Astrocyte of the cerebellum (primary cell): ENCODE measurements at regions not wholly inside any gene's neighbourhood (a gene's known extent, or its start where the extent isn't known, plus 50 kb on each side); places are given as distances from the start of the nearest gene placed in this dataset.
A peak's percentile ranks its signal among the peaks of the same experiment; 100 is the strongest.

Experiments used
- DNase-seq: peaks from one replicate; pipeline ENCODE4 v3.0.0-alpha.2; 2011; ENCODE audit warnings: low read depth
- H3K4me3 ChIP-seq: 2 replicates; pipeline ENCODE4 v1.5.1; 2011; ENCODE audit warnings: mild to moderate bottlenecking, low read depth, low read length, moderate library complexity
- CTCF ChIP-seq: IDR thresholded peaks from 2 replicates; pipeline ENCODE4 v1.5.1; 2012; ENCODE audit warnings: low read length, low read depth, moderate library complexity, mild to moderate bottlenecking; ENCODE audit errors: missing control alignments
- in situ Hi-C: cut with HindIII; loops from 2 replicates; pipeline ENCODE4 v1.10.0; 2017; ENCODE audit warnings: low sequenced_read_pairs

DNA sequence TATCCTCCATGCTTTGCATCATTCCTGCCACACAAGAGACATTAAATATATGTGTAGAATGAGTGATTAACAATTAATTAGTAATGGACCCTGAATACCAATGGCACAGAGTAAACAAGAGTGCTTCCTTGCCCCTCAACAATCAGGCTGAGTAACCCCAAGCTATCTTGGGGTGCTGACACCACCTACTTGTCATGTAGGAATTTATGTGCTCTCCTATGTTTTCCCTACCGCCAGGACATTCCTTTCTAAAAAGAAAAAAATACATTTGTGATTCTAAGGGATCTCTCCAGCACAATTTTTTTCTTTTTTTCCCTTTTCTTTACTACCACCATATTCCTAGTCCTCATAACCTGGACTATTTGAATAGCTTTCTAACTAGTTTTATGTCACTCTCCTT, 449.1 kb downstream of the MFSD1 start:
- in situ Hi-C loops: loop anchor here (25.0 kb wide), 1 partner anchor 336 kb away; no protein-coding TSS in a partner anchor
- no peak overlapping the region for H3K4me3 ChIP-seq
- no peak for TF ChIP-seq CTCF
- no peak for DNase-seq

GRCh38 chr3:159252274-159252673, 450.4 kb downstream of the MFSD1 start:
- in situ Hi-C loops: loop anchor here (25.0 kb wide), 1 partner anchor 335 kb away; no protein-coding TSS in a partner anchor
- no peak for DNase-seq

DNA sequence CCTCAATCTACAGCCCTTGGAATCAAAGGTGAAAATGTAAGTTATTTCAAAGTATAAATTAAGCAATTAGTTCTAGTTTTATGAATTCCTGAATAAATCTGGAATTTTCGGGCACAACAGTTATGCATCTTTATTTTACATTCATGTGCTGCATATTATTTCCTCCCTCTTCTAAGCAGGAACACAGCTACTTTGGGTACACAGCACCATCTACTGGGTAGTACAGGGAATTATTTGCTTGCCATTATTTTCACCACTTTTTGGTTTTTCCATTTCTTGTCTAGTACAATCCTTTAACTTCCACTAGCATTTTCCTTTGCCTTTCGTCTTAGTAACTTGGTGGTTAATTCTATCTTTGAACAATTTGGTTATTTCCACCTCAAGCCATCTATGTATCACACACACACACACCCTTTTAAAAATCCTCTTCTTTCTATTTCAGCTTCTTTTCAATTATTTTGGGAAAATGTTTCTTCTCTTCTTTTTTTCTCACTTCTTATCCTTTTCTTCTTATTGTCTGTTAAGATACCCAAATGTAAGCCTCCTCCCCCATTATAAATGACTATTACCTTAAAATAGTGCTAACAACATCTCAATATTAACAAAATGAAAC, 451.0 kb downstream of the MFSD1 start:
- DNase-seq: peak; percentile 50
- in situ Hi-C loops: loop anchor here (25.0 kb wide), 1 partner anchor 334 kb away; no protein-coding TSS in a partner anchor
- no peak overlapping the region for H3K4me3 ChIP-seq
- TF ChIP-seq CTCF: peak; percentile 58

More at GRCh38 chr3:159252274-159252673, 450.4 kb downstream of the MFSD1 start:
- no peak overlapping the region for H3K4me3 ChIP-seq
- TF ChIP-seq CTCF: no peak

DNA sequence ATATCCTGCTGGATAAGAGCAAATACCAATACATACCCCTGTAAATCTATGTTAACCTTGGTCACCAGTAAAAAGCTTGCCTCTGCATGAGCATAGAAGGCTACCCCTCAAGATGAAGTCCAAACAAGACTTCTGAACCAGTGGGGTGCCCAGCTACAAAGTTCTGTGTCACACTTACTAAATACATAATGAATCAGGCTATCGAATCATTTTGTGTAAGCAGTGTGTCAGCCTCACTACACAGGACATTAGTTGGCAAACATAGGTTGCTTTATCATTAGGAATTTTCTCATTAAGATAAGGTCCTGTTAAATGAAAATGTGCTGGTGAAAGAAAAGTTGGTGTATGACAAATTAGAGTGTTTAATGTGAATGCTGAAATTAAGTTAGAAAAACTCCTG, 452.0 kb downstream of the MFSD1 start:
- no peak overlapping the region for H3K4me3 ChIP-seq
- DNase-seq: no peak
- in situ Hi-C loops: loop anchor here (25.0 kb wide), 1 partner anchor 333 kb away; no protein-coding TSS in a partner anchor
- TF ChIP-seq CTCF: no peak

- no peak for DNase-seq
- in situ Hi-C loops: loop anchor here (25.0 kb wide), 1 partner anchor 329 kb away; no protein-coding TSS in a partner anchor
- TF ChIP-seq CTCF: no peak
- no peak overlapping the region for H3K4me3 ChIP-seq
These were observed 456.1 kb downstream of the MFSD1 start for GRCh38 chr3:159257954-159258353.

DNA sequence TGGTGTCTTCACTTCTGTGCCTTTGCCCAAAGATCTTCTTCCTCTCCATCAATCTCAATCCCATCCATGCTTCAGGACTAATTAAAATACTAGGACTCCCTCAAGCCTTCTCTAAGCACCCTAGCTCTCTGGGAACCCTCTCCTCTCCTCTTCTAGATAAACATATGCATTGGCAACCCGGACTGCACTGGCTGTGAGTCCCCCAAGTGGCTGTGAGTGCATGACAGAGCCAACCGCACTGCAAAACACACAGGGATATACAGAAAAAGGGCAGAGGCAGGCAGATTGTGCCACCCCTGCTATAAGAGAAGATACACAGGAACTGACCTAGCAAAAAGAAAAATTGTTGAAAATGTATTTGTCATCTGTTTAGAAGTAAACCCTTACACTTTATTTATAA, 457.1 kb downstream of the MFSD1 start:
- H3K4me3 ChIP-seq: no peak overlapping the region
- no peak for DNase-seq
- no peak for TF ChIP-seq CTCF
- in situ Hi-C loops: loop anchor here (25.0 kb wide), 1 partner anchor 328 kb away; no protein-coding TSS in a partner anchor
